PC-9 (cell line): ENCODE measurements at regions not wholly inside any gene's neighbourhood (a gene's known extent, or its start where the extent isn't known, plus 50 kb on each side); places are given as distances from the start of the nearest gene placed in this dataset.
"Not testable (repeated sequence)": the region's sequence is repeated elsewhere in the genome, so short reads cannot be mapped to it uniquely, and the experiment has no call there.

Experiments used
- BruUV-seq: library from RNA; stranded (reverse); fragments of 400-500 nt; replicated peaks from 2 replicates; lab custom pipeline; 2021; lab: Mats Ljungman, UMichigan
- CTCF ChIA-PET: fragments of 300-600 bp; sonication (Branson Sonifier 250); formaldehyde crosslinking; loops from one replicate; lab custom pipeline; 2022; ENCODE audit warnings: antibody characterized with exemption; lab: Charles Lee
- POLR2A ChIA-PET: fragments of 300-600 bp; sonication (Branson Sonifier 250); formaldehyde crosslinking; loops from one replicate; lab custom pipeline; 2022; ENCODE audit warnings: antibody characterized with exemption; ENCODE audit not compliant: unreplicated experiment; lab: Charles Lee
- DNase-seq, 2 experiments: peaks; one replicate each; pipeline versions ENCODE4 v3.0.0 to v3.0.0-alpha.2; 2015 to 2022; ENCODE audit warnings: mixed read lengths in 1 of 2
- H2AFZ ChIP-seq: fragments of 200-600 bp; sonication (generic); 2 replicates; pipeline ENCODE4 v1.8.1; 2017; ENCODE audit warnings: antibody characterized with exemption
- H3F3A ChIP-seq: fragments of 200-600 bp; sonication (generic); 2 replicates; pipeline ENCODE4 v1.8.1; 2017; ENCODE audit warnings: antibody characterized with exemption, mild to moderate bottlenecking, low read depth; ENCODE audit not compliant: insufficient read depth
- H3K27ac ChIP-seq: fragments of 200-600 bp; sonication (generic); 2 replicates; pipeline ENCODE4 v1.6.1; 2016; ENCODE audit warnings: mixed run types
- H3K27me3 ChIP-seq: fragments of 200-600 bp; sonication (generic); 2 replicates; pipeline ENCODE4 v1.6.1; 2016; ENCODE audit warnings: low read depth, mixed run types; ENCODE audit not compliant: insufficient read depth
- H3K36me3 ChIP-seq: fragments of 200-600 bp; sonication (generic); 2 replicates; pipeline ENCODE4 v1.6.1; 2016; ENCODE audit warnings: low read depth, mixed run types
- H3K4me1 ChIP-seq: fragments of 200-600 bp; sonication (generic); replicated peaks from 2 replicates; pipeline ENCODE4 v1.6.1; 2016; ENCODE audit warnings: mixed run types; ENCODE audit not compliant: insufficient read depth
- H3K4me2 ChIP-seq: fragments of 200-600 bp; sonication (generic); 2 replicates; pipeline ENCODE4 v1.6.1; 2017; ENCODE audit warnings: mixed run types
- H3K4me3 ChIP-seq: fragments of 200-600 bp; sonication (generic); 2 replicates; pipeline ENCODE4 v1.6.1; 2016; ENCODE audit warnings: mixed run types
- H3K79me2 ChIP-seq: fragments of 200-600 bp; sonication (generic); 2 replicates; pipeline ENCODE4 v1.6.1; 2017; ENCODE audit warnings: low read depth, mixed run types
- H3K9me2 ChIP-seq: fragments of 200-600 bp; sonication (generic); 2 replicates; pipeline ENCODE4 v1.8.1; 2017; ENCODE audit warnings: mild to moderate bottlenecking; ENCODE audit not compliant: insufficient read depth
- H3K9me3 ChIP-seq: fragments of 200-600 bp; sonication (generic); 2 replicates; pipeline ENCODE4 v1.8.1; 2016; ENCODE audit warnings: low read depth; ENCODE audit not compliant: insufficient read depth
- H4K20me1 ChIP-seq: fragments of 200-600 bp; sonication (generic); 2 replicates; pipeline ENCODE4 v1.8.1; 2017; ENCODE audit not compliant: insufficient read depth
- EZH2 ChIP-seq: fragments of 200-600 bp; sonication (generic); IDR thresholded peaks from 2 replicates; pipeline ENCODE4 v1.8.0; 2017; ENCODE audit warnings: antibody characterized with exemption, low read depth
- intact Hi-C: fragments of 100-400 bp; cut with micrococcal nuclease; formaldehyde crosslinking; loops from one replicate; pipeline ENCODE4 v1.10.0; 2022; ENCODE audit not compliant: unreplicated experiment
- TF ChIP-seq, protein P1 (sequence below): fragments of 200-600 bp; sonication (generic); conservative IDR thresholded peaks from 2 replicates; pipeline ENCODE4 v1.6.1; 2017; ENCODE audit warnings: mixed run types, antibody characterized with exemption, mild to moderate bottlenecking, moderate library complexity

DNA sequence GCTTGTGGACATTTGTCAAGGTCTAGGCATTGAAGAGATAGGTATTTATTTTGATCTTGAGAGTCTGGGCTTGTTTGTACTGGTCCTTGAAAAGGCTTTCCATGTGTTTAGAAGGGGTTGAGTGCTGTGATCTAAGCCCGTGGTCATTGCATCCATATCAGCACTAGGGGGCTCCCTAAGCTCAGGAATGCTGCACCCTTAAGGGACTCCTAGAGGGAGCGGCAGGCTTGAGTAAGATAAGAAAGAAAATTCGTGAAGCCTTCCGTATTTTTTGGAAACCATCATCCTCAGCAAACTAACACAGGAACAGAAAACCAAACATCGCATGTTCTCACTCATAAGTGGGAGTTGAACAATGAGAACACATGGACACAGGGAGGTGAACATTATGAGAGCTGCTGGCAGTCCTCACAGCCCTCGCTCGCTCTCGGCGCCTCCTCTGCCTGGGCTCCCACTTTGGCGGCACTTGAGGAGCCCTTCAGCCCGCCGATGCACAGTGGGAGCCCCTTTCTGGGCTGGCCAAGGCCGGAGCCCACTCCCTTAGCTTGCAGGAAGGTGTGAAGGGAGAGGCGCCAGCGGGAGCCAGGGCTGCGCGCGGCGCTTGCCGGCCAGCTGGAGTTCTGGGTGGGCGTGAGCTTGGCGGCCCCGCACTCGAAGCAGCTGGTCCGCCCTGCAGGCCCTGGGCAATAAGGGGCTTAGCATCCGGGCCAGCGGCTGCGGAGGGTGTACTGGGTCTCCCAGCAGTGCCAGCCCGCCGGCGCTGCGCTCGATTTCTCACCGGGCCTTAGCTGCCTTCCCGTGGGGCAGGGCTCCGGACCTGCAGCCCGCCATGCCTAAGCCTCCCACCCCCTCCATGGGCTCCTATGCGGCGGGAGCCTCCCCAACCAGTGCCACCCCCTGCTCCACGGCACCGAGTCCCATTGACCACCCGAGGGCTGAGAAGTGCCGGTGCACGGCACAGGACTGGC is 201.2 kb upstream of the PCDH18 start:
- POLR2A ChIA-PET, H3K27me3 ChIP-seq, H3K4me2 ChIP-seq, H3F3A ChIP-seq, H3K4me3 ChIP-seq, H3K36me3 ChIP-seq, H3K9me3 ChIP-seq, H2AFZ ChIP-seq, CTCF ChIA-PET, H3K9me2 ChIP-seq, H3K79me2 ChIP-seq, H3K4me1 ChIP-seq, DNase-seq, H3K27ac ChIP-seq, intact Hi-C loops, H4K20me1 ChIP-seq, BruUV-seq: not testable (repeated sequence)
- TF ChIP-seq, protein P1, sequence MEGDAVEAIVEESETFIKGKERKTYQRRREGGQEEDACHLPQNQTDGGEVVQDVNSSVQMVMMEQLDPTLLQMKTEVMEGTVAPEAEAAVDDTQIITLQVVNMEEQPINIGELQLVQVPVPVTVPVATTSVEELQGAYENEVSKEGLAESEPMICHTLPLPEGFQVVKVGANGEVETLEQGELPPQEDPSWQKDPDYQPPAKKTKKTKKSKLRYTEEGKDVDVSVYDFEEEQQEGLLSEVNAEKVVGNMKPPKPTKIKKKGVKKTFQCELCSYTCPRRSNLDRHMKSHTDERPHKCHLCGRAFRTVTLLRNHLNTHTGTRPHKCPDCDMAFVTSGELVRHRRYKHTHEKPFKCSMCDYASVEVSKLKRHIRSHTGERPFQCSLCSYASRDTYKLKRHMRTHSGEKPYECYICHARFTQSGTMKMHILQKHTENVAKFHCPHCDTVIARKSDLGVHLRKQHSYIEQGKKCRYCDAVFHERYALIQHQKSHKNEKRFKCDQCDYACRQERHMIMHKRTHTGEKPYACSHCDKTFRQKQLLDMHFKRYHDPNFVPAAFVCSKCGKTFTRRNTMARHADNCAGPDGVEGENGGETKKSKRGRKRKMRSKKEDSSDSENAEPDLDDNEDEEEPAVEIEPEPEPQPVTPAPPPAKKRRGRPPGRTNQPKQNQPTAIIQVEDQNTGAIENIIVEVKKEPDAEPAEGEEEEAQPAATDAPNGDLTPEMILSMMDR = peak; percentile 62

DNA sequence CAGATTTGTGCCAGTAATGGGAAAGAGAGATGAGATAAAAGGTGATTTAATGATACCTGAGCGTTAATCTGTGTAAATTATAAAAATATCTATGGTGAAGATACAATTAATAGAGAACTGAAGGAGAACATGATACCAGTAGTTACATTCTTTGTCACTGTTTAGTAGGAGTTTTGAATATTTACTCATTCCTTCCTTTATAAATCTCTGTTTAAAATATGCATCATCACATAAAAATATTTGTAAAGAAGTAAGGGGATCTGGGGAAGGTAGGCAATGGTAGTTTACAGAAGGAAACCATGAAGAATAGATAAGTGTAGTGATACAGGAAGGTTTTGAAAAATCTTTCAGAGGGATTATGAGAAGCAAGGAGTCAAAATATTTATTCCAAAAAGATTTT is 190.6 kb upstream of the PCDH18 start:
- Histone ChIP-seq H3K4me3 (no peak overlapping the region), H3K9me3 (0 out of 2 replicates have a peak, but pooled peaks cover 4% of the 10 kb centered on the region), H3K27ac (no peak overlapping the region), H4K20me1 (no peaks in the 10 kb centered on the region), H3K4me2 (no peak overlapping the region), H3F3A (no peaks in the 10 kb centered on the region), H3K4me1 (no peaks in the 10 kb centered on the region), H3K27me3 (no peaks in the 10 kb centered on the region), H3K9me2 (no peaks in the 10 kb centered on the region), H3K36me3 (no peaks in the 10 kb centered on the region), H3K79me2 (no peaks in the 10 kb centered on the region), H2AFZ (no peak overlapping the region)
- intact Hi-C loops = no loop called here
- DNase-seq = no peak
- ChIA-PET POLR2A (no interaction called here), CTCF (no interaction called here)
- TF ChIP-seq EZH2 = no peak
- TF ChIP-seq, protein P1 = no peak
- no TSS peak for BruUV-seq

DNA sequence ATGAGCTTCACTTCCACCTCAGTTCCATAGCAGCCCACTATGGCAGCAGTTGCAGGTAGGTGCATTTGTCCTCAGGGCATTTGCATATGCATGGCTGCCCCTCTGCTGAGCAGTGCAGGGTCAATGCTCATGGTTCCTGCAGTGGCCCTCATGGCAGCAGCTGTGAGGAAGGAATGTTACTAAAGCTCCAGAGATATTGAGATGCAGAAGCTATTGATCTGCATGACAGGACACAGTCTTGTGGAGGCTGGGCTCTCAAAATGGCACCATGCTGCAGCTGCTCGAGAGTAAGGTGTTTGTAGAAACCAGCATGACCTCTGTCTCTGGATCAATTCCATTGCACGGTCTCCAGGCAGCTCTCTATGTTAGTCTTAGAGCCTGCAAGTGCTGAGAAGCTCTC is 179.2 kb upstream of the PCDH18 start:
- H3K36me3 ChIP-seq = no peaks in the 10 kb centered on the region
- H3K9me3 ChIP-seq = no peaks in the 10 kb centered on the region
- H3K4me1 ChIP-seq = no peaks in the 10 kb centered on the region
- no peaks in the 10 kb centered on the region for H3F3A ChIP-seq
- no peak overlapping the region for H3K4me3 ChIP-seq
- no peak for DNase-seq
- intact Hi-C loops = no loop called here
- no peak for TF ChIP-seq EZH2
- TF ChIP-seq, protein P1 = no peak
- POLR2A ChIA-PET = no interaction called here
- H3K27ac ChIP-seq = no peak overlapping the region
- CTCF ChIA-PET = no interaction called here
- H4K20me1 ChIP-seq = no peaks in the 10 kb centered on the region
- BruUV-seq = no TSS peak
- no peaks in the 10 kb centered on the region for H3K9me2 ChIP-seq
- H3K4me2 ChIP-seq = no peak overlapping the region
- no peaks in the 10 kb centered on the region for H3K79me2 ChIP-seq
- no peak overlapping the region for H2AFZ ChIP-seq
- H3K27me3 ChIP-seq = no peaks in the 10 kb centered on the region
